MG63 (cell line): ENCODE measurements at regions not wholly inside any gene's neighbourhood (a gene's known extent, or its start where the extent isn't known, plus 50 kb on each side); places are given as distances from the start of the nearest gene placed in this dataset.
A peak's percentile ranks its signal among the peaks of the same experiment; 100 is the strongest.
"Not testable (repeated sequence)": the region's sequence is repeated elsewhere in the genome, so short reads cannot be mapped to it uniquely, and the experiment has no call there.

Experiments
- DNase-seq: peaks from one replicate; pipeline ENCODE4 v3.0.0-alpha.2; 2020
- H3K27me3 ChIP-seq: fragments of 250-450 bp; sonication (Bioruptor Pico); 2 replicates; pipeline ENCODE4 v1.5.1; 2020; ENCODE audit warnings: mild to moderate bottlenecking, moderate library complexity
- H3K36me3 ChIP-seq: fragments of 250-450 bp; sonication (Bioruptor Pico); 2 replicates; pipeline ENCODE4 v1.5.1; 2020; ENCODE audit warnings: mild to moderate bottlenecking, moderate library complexity
- H3K4me3 ChIP-seq: fragments of 250-450 bp; sonication (Bioruptor Pico); 2 replicates; pipeline ENCODE4 v1.5.1; 2020; ENCODE audit warnings: mild to moderate bottlenecking, moderate library complexity
- H3K9me3 ChIP-seq: fragments of 250-450 bp; sonication (Bioruptor Pico); 2 replicates; pipeline ENCODE4 v1.5.1; 2020; ENCODE audit warnings: mild to moderate bottlenecking, moderate library complexity

- not testable (repeated sequence) for H3K9me3 ChIP-seq, H3K36me3 ChIP-seq, H3K4me3 ChIP-seq, H3K27me3 ChIP-seq, DNase-seq
These were observed 280.6 kb upstream of the MAF start for GRCh38 chr16:79881107-79881506.

GRCh38 chr16:79876332-79876730, 275.8 kb upstream of the MAF start:
- no peaks in the 10 kb centered on the region for H3K27me3 ChIP-seq
- no peak for DNase-seq
- H3K36me3 ChIP-seq: no peaks in the 10 kb centered on the region
- no peaks in the 10 kb centered on the region for H3K9me3 ChIP-seq
- H3K4me3 ChIP-seq: no peak overlapping the region

GRCh38 chr16:79874391-79874790, 273.9 kb upstream of the MAF start:
- DNase-seq: peak; percentile 15
- Histone ChIP-seq H3K36me3 (no peaks in the 10 kb centered on the region), H3K27me3 (no peaks in the 10 kb centered on the region), H3K4me3 (no peak overlapping the region), H3K9me3 (no peaks in the 10 kb centered on the region)

GRCh38 chr16:79873825-79874224, 273.3 kb upstream of the MAF start:
- Histone ChIP-seq H3K36me3 (no peaks in the 10 kb centered on the region), H3K9me3 (no peaks in the 10 kb centered on the region), H3K4me3 (no peak overlapping the region), H3K27me3 (no peaks in the 10 kb centered on the region)
- DNase-seq: no peak

- Histone ChIP-seq H3K9me3 (no peaks in the 10 kb centered on the region), H3K4me3 (no peak overlapping the region), H3K36me3 (no peaks in the 10 kb centered on the region), H3K27me3 (no peaks in the 10 kb centered on the region)
- no peak for DNase-seq
These were observed 271.4 kb upstream of the MAF start for GRCh38 chr16:79871906-79872305.

DNA sequence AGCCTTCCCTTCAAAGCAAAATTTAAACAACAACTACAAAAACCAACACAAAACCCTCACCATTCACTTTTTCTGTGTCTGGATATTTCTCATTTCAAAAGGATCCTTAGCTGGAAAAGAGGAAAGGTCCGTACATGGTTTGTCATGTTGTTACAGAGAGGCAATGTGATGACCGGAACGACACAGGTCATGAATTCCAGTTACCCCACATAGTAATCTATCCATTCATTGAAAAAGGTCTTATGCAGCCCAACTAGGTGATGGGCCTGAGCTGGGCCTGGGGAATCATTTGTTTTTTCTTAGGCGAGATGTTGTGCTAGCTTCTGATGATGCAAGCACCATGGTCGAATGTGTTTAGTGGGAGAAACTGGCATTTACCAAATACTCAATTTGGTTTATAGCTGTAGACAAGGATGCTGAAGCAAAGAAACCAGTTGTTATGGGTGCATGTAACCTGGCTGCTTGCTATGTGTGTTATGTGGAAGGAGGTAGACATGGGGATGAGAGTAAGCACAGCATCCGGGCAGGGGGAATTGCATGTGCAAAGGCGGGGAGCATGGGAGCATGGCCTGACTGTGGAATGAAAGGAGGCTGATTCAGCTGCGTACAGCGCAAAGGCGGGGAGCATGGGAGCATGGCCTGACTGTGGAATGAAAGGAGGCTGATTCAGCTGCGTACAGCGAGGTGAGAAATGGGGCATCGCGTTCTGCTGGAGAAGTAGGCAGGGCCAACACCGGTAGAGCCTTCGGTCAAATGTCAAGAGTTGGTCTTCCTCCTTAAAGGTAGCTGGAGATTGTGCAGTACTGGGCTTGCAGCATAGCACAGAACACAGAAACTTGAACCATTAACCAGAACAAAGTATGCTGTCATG, 269.7 kb upstream of the MAF start:
- Histone ChIP-seq H3K9me3 (no peaks in the 10 kb centered on the region), H3K27me3 (no peaks in the 10 kb centered on the region), H3K4me3 (no peak overlapping the region), H3K36me3 (no peaks in the 10 kb centered on the region)
- no peak for DNase-seq

DNA sequence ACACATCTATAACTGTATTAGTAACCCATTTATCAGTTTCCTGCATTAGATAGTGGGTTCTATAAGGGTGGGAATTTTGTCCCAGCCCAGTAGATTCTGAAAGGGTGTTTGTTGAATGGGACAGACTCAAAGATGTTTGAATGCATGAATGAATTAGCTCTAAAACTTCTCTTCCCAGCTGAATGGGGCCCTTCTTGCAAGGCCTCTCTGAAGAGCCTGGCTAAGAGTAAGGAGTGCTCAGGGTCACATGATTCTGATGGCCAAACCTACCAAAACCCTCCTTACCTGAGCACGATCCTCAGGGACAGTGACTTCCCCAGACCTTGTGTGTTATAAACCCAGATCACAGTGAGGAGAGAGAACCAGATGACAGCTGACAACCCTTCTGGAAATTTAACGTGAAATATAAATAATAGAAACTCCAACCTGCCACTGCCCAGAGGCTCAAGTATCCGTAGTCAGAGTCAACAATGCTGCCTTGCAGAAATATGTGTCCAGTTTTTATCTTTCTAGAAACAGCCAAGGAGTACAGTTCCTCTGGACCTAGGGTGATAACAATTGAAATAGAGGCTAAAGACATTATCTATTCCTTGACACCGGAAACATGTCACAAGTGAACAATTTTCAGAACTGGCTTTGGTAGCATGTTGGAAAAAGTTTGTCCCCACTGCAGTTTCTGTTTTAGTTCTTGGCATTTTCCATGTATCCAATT, 268.9 kb upstream of the MAF start:
- no peak for DNase-seq
- Histone ChIP-seq H3K27me3 (no peaks in the 10 kb centered on the region), H3K9me3 (no peaks in the 10 kb centered on the region), H3K36me3 (no peaks in the 10 kb centered on the region), H3K4me3 (no peak overlapping the region)

- Histone ChIP-seq H3K4me3 (no peak overlapping the region), H3K9me3 (no peaks in the 10 kb centered on the region), H3K36me3 (no peaks in the 10 kb centered on the region), H3K27me3 (no peaks in the 10 kb centered on the region)
- no peak for DNase-seq
These were observed 268.3 kb upstream of the MAF start for GRCh38 chr16:79868841-79869240.

DNA sequence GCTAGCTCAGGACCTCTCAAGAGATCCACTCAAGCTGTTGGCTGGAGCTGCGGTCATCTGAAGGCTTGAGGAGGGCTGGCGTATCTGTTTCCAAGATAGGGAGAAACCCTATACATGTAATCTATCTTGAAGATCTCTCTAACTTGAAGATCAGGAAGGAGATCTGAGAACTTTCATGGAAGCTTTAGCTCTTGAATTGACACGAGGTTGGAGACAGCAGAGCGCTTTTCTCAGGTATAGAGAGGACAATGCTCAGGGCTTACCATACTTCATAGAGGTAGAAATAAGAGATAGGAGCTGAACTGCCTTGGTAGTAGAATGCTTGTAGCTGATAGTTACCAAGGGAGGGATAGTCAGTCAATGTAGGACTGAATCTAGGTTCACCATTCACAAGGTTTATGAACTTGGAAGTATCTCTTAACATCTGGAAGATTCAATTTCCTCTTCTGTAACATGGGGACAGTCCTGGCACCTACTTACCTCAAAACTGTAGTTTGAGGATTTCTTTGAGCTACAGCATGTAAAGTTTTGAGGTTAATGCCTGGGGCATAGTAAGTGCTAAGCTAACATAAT, 267.0 kb upstream of the MAF start:
- Histone ChIP-seq H3K4me3 (no peak overlapping the region), H3K9me3 (no peaks in the 10 kb centered on the region), H3K27me3 (no peaks in the 10 kb centered on the region), H3K36me3 (no peaks in the 10 kb centered on the region)
- DNase-seq: no peak

DNA sequence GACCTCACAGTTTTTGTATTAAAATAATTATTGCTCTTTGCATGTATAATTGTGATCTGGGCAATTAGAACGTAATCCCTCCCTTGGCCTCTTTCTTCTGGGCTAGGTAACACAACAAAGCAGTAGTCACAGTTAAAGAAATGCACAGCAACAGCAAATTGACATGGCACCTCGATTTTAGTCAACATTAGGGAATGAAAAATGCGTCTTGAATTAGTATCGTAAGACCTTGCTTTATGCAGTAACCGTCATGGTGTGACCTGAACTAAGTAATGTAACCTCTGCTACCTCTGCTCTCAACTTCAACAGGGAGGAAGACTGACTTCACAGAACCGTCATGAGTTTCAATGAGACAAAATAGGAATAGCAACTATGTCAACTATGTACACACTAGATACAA, 265.4 kb upstream of the MAF start:
- H3K27me3 ChIP-seq: no peaks in the 10 kb centered on the region
- DNase-seq: no peak
- no peaks in the 10 kb centered on the region for H3K36me3 ChIP-seq
- no peaks in the 10 kb centered on the region for H3K9me3 ChIP-seq
- no peak overlapping the region for H3K4me3 ChIP-seq

DNA sequence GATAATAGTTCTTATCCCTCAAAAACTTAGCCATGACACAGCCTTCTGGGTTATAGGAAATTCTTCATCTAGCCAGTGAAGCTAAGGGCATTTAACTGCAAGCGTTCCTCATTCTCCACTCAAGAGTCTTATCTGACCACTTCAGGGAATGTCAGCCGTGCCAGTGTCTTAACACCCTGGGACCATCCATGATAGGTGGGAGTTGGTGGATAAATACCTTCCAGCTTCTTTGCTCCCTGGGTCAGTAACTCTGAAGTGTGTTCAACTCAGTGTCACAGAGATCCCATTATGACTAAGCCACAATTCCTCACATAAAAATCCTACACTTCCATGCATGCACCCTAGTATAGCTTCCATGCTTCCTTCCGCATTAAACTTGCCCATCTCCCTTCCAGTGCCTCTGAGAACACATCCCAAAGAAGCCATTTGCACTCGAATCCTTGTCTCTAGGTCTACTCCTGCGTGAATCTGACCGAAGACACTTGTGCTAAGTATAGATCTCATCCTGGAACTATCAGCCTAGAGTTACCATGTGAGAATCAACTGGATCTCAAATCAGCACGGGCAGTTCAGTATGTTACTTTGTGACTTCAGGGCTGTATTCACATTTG, 264.3 kb upstream of the MAF start:
- Histone ChIP-seq H3K27me3 (no peaks in the 10 kb centered on the region), H3K4me3 (no peak overlapping the region), H3K36me3 (no peaks in the 10 kb centered on the region), H3K9me3 (no peaks in the 10 kb centered on the region)
- no peak for DNase-seq

DNA sequence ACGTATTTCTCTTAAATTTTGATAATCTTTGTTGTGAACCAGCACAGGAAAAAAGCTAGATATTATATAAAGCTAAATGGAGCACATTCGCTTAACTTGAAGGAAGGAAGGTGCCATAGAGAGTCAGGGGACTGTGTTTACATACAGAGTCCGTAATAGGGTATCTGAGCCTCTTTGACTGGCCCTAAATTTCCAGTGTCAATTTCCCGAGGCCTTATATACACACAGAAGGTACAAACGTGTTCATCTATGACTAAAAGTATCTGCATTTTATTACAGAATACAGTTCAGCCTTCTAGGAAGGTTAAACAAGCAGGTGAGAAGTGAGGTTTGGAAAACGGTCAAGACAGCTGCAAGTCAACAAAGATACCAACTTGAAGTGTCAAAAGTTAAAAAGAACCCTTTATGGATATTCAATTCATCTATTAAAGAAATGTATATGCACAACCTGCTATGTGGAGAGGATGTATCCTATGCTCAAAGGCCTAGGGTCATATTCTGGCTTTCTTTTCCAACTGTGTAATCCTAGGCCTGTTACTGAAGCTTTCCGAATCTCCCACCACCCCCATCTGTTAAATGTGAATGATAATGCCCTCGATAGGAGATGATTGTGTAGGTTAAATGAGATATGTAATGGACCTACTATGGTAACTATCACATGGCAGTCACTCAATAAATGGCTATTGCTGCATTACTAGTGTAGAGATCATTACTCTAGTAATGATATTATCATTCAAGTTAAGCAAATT, 263.7 kb upstream of the MAF start:
- Histone ChIP-seq H3K4me3 (no peak overlapping the region), H3K9me3 (no peaks in the 10 kb centered on the region), H3K36me3 (no peaks in the 10 kb centered on the region), H3K27me3 (no peaks in the 10 kb centered on the region)
- no peak for DNase-seq

- H3K36me3 ChIP-seq: no peaks in the 10 kb centered on the region
- H3K27me3 ChIP-seq: no peaks in the 10 kb centered on the region
- no peaks in the 10 kb centered on the region for H3K9me3 ChIP-seq
- DNase-seq: no peak
- no peak overlapping the region for H3K4me3 ChIP-seq
These were observed 262.8 kb upstream of the MAF start for GRCh38 chr16:79863128-79864031.

DNA sequence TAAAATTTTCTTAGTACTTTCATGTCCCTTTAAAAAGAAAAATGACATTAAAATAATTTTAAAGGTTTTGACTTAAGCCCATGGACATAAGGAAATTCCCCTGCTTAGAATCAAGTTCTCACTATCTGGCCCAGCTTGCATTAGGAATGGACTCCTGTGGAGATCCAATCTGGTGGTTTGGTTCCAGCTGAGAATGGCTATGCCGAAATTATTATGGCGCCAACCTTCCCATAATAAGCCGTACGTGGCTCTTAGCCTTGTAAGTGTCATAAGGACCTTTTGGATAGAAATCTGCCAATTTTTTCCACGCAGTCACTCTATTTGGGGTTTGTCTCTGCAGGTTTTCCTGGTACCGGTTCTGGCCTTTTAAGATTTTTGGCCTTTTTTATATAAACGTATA, 262.1 kb upstream of the MAF start:
- Histone ChIP-seq H3K9me3 (no peaks in the 10 kb centered on the region), H3K36me3 (no peaks in the 10 kb centered on the region), H3K4me3 (no peak overlapping the region), H3K27me3 (no peaks in the 10 kb centered on the region)
- DNase-seq: no peak

GRCh38 chr16:79856581-79856980, 256.0 kb upstream of the MAF start:
- no peak for DNase-seq
- no peak overlapping the region for H3K4me3 ChIP-seq
- no peaks in the 10 kb centered on the region for H3K9me3 ChIP-seq
- H3K27me3 ChIP-seq: no peaks in the 10 kb centered on the region
- H3K36me3 ChIP-seq: no peaks in the 10 kb centered on the region

GRCh38 chr16:79850348-79850747, 249.8 kb upstream of the MAF start:
- Histone ChIP-seq H3K36me3 (no peaks in the 10 kb centered on the region), H3K9me3 (no peaks in the 10 kb centered on the region), H3K4me3 (no peak overlapping the region), H3K27me3 (no peaks in the 10 kb centered on the region)
- DNase-seq: peak; percentile 14
